ENCODE measurements at regions not wholly inside any gene's neighbourhood (a gene's known extent, or its start where the extent isn't known, plus 50 kb on each side); places are given as distances from the start of the nearest gene placed in this dataset.
"Not testable (repeated sequence)": the region's sequence is repeated elsewhere in the genome, so short reads cannot be mapped to it uniquely, and the experiment has no call there.

GRCh38 chr4:40697476-40697875, 52.3 kb upstream of the NSUN7 start:
- not testable (repeated sequence) for H3K4me3 ChIP-seq (ENCODE audit: low read depth, low read length); H3K9me3 ChIP-seq (ENCODE audit: control insufficient read depth, insufficient read depth, low read length); H3K27ac ChIP-seq (ENCODE audit: low read depth, low read length); H3K36me3 ChIP-seq (ENCODE audit: control insufficient read depth, insufficient read depth, low read length); DNase-seq (ENCODE audit: low read depth in 4 of 6, low spot score in 6 of 6); H3K4me1 ChIP-seq (ENCODE audit: control insufficient read depth, insufficient read depth, low read length); H3K27me3 ChIP-seq (ENCODE audit: control insufficient read depth, insufficient read depth, low read length)
- WGBS (ENCODE audit: insufficient coverage): 70% methylated on average over 4 of the region's 6 CpGs

GRCh38 chr4:40698733-40699132, 51.0 kb upstream of the NSUN7 start:
- no peak for DNase-seq (ENCODE audit: low read depth in 4 of 6, low spot score in 6 of 6)
- Histone ChIP-seq H3K4me3 (ENCODE audit: low read depth, low read length) (no peak overlapping the region), H3K36me3 (ENCODE audit: control insufficient read depth, insufficient read depth, low read length) (no peaks in the 10 kb centered on the region), H3K9me3 (ENCODE audit: control insufficient read depth, insufficient read depth, low read length) (no peaks in the 10 kb centered on the region), H3K4me1 (ENCODE audit: control insufficient read depth, insufficient read depth, low read length) (no peaks in the 10 kb centered on the region), H3K27ac (ENCODE audit: low read depth, low read length) (no peak overlapping the region), H3K27me3 (ENCODE audit: control insufficient read depth, insufficient read depth, low read length) (no peaks in the 10 kb centered on the region)
- WGBS (ENCODE audit: insufficient coverage): no CpG with 5 or more reads among the region's 1 CpG

GRCh38 chr4:40699648-40700047, 50.1 kb upstream of the NSUN7 start:
- Histone ChIP-seq H3K36me3 (ENCODE audit: control insufficient read depth, insufficient read depth, low read length) (no peaks in the 10 kb centered on the region), H3K4me1 (ENCODE audit: control insufficient read depth, insufficient read depth, low read length) (no peaks in the 10 kb centered on the region), H3K27ac (ENCODE audit: low read depth, low read length) (no peak overlapping the region), H3K4me3 (ENCODE audit: low read depth, low read length) (no peak overlapping the region), H3K27me3 (ENCODE audit: control insufficient read depth, insufficient read depth, low read length) (no peaks in the 10 kb centered on the region), H3K9me3 (ENCODE audit: control insufficient read depth, insufficient read depth, low read length) (no peaks in the 10 kb centered on the region)
- 100% methylated on average over 3 of the region's 5 CpGs for WGBS (ENCODE audit: insufficient coverage)
- no peak for DNase-seq (ENCODE audit: low read depth in 4 of 6, low spot score in 6 of 6)
